ENCODE measurements at regions not wholly inside any gene's neighbourhood (a gene's known extent, or its start where the extent isn't known, plus 50 kb on each side); places are given as distances from the start of the nearest gene placed in this dataset.

DNA sequence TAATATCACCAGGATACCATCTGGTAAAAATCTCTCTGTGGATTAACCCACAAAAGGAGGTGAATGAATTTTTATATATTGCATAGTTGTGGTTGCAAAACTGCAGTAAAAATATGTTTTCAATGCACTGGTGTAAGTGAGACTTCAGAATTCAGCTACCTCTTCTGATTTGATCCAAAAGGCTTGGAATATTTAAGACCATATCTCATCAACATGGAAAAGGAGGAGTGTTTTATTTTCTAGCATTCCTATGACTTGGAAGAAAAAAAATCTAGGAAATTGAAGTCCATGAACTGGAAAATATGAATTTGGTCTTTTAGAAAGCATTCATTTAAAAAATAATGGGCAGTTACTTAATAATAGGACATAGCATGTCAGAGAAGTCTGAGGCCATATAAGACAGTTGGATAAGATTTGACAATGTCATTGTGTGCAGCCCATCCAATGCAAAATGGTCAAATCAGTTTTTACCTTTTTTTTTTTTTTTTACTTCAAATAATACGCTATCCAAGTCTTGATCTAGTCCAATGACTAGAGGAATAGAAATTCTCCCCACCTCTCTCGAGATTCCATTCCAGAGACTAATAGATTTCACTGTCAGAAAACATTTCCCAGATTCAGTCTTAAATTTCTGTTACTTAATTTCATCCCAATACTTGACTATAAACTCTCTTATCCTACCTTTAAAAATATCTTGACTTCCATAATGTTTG is 364.9 kb upstream of the PMFBP1 start:
- peaks cover 0 to 17% (median 2%) of the 10 kb centered on the region in 4 donors for H3K4me1 ChIP-seq
- H3K27ac ChIP-seq = no peak overlapping the region
- TF ChIP-seq, protein P1, sequence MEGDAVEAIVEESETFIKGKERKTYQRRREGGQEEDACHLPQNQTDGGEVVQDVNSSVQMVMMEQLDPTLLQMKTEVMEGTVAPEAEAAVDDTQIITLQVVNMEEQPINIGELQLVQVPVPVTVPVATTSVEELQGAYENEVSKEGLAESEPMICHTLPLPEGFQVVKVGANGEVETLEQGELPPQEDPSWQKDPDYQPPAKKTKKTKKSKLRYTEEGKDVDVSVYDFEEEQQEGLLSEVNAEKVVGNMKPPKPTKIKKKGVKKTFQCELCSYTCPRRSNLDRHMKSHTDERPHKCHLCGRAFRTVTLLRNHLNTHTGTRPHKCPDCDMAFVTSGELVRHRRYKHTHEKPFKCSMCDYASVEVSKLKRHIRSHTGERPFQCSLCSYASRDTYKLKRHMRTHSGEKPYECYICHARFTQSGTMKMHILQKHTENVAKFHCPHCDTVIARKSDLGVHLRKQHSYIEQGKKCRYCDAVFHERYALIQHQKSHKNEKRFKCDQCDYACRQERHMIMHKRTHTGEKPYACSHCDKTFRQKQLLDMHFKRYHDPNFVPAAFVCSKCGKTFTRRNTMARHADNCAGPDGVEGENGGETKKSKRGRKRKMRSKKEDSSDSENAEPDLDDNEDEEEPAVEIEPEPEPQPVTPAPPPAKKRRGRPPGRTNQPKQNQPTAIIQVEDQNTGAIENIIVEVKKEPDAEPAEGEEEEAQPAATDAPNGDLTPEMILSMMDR (IDR thresholded peaks at IDR 0.05) = no peak
- no peaks in the 10 kb centered on the region for H3K36me3 ChIP-seq
- intact Hi-C loops (cut with DNase I; ENCODE audit: low total_unique reads) = no loop called here
- H3K9me3 ChIP-seq = no peaks in the 10 kb centered on the region
- DNase-seq = no peak
- H3K4me3 ChIP-seq = no peak overlapping the region
- no peaks in the 10 kb centered on the region for H3K27me3 ChIP-seq

DNA sequence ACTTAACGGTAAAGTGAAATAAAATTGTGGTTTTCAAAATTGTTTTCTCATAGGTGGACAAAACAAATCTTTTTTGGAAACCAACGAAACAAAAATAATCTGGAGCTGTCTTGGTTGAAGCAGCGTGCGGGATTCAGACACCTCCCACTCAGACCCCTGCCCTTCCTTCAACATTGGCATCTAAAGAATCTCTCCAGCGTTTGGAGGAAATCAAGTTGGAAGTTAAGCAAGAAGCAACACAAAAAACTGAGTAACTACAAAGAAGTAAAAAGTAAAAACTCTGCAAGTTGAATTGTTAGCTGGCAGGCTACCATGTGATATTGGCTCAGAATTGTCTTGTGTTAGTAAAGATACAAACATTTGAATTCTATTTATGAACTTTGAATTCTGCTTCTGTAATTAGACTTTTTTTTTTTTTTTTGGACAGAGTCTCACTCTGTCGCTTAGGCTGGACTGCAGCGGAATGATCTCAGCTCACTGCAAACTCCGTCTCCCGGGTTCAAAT is 361.0 kb upstream of the PMFBP1 start:
- no peak overlapping the region for H3K4me3 ChIP-seq
- DNase-seq = no peak
- TF ChIP-seq, protein P1 (IDR thresholded peaks at IDR 0.05) = no peak
- H3K4me1 ChIP-seq = peaks cover 0 to 14% (median 2%) of the 10 kb centered on the region in 4 donors
- intact Hi-C loops (cut with DNase I; ENCODE audit: low total_unique reads) = no loop called here
- no peaks in the 10 kb centered on the region for H3K9me3 ChIP-seq
- no peaks in the 10 kb centered on the region for H3K27me3 ChIP-seq
- no peaks in the 10 kb centered on the region for H3K36me3 ChIP-seq
- H3K27ac ChIP-seq = no peak overlapping the region

DNA sequence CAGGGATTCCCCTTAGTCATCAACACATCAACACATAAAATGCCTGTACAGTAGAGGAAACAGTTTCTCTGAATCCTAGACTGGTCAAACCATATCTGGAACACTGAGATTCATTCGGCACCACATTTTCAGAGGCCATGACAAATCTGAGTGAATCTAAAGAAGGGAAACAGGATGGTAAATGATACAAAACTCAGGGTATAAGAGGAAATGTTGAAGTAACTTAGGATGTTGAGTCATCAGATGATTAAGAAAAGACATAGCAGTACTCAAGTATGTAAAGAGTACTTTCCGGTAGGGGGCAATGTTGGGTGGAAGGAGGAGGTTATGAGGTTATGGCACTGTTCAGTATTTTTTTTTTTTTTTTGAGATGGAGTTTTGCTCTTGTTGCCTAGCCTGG is 358.5 kb upstream of the PMFBP1 start:
- intact Hi-C loops (cut with DNase I; ENCODE audit: low total_unique reads) = no loop called here
- Histone ChIP-seq H3K27me3 (no peaks in the 10 kb centered on the region), H3K4me1 (peaks cover 0 to 10% (median 2%) of the 10 kb centered on the region in 4 donors), H3K27ac (no peak overlapping the region), H3K4me3 (no peak overlapping the region), H3K9me3 (no peaks in the 10 kb centered on the region), H3K36me3 (no peaks in the 10 kb centered on the region)
- DNase-seq = no peak
- TF ChIP-seq, protein P1 (IDR thresholded peaks at IDR 0.05) = no peak

DNA sequence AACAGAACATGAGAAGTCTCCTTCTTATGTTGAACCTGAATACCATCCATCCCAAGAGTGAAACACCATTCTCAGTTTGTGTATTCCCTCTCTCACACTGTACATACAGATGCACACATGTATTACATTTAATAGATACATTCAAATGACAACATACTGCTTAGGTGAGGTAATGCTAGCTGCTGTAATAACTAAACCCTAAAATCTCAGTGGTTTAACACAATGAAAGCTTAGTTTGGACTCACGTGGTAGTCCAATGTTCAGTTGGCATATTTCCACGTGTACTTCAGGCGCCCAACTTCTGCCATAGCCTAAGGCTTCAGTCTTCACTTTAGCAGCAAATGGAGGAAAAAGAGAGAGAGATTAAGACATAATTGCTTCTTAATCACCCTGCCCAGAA is 351.1 kb upstream of the PMFBP1 start:
- Histone ChIP-seq H3K4me3 (no peak overlapping the region), H3K9me3 (no peaks in the 10 kb centered on the region), H3K27ac (no peak overlapping the region), H3K4me1 (no peaks in the 10 kb centered on the region), H3K36me3 (no peaks in the 10 kb centered on the region), H3K27me3 (no peaks in the 10 kb centered on the region)
- DNase-seq = no peak
- intact Hi-C loops (cut with DNase I; ENCODE audit: low total_unique reads) = no loop called here
- TF ChIP-seq, protein P1 (IDR thresholded peaks at IDR 0.05) = no peak

DNA sequence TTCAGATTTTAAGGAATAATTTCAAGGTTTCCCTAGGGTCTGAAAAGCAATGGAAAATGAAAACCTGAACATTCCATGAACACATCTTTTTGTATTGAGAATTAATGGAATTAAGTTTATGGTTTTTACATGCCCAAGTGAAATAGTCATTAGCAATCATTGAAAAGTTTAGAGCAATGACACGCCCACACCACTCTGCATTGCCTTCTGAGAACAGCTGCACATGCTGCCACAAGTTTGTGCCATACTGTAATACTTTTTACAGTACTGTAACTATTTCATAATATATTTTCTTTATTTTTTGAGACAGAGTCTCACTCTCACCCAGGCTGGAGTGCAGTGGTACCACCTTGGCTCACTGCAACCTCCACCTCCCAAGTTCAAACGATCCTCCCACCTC is 345.2 kb upstream of the PMFBP1 start:
- Histone ChIP-seq H3K9me3 (no peaks in the 10 kb centered on the region), H3K27me3 (no peaks in the 10 kb centered on the region), H3K27ac (no peak overlapping the region), H3K4me3 (no peak overlapping the region), H3K36me3 (no peaks in the 10 kb centered on the region), H3K4me1 (no peaks in the 10 kb centered on the region)
- TF ChIP-seq, protein P1 (IDR thresholded peaks at IDR 0.05) = no peak
- intact Hi-C loops (cut with DNase I; ENCODE audit: low total_unique reads) = no loop called here
- DNase-seq = no peak

All from tibial artery (tissue), 4 donors.